AG09319 (cell line): ENCODE measurements at regions not wholly inside any gene's neighbourhood (a gene's known extent, or its start where the extent isn't known, plus 50 kb on each side); places are given as distances from the start of the nearest gene placed in this dataset.

Source experiments
- DNase-seq: peaks from one replicate; pipeline ENCODE4 v3.0.0-alpha.2; 2010; ENCODE audit warnings: low read depth; ENCODE audit errors: extremely low read depth
- CTCF ChIP-seq: IDR thresholded peaks from 2 replicates; pipeline ENCODE4 v1.5.1; 2011; ENCODE audit warnings: low read depth, mild to moderate bottlenecking, inconsistent platforms, low read length, moderate library complexity

DNA sequence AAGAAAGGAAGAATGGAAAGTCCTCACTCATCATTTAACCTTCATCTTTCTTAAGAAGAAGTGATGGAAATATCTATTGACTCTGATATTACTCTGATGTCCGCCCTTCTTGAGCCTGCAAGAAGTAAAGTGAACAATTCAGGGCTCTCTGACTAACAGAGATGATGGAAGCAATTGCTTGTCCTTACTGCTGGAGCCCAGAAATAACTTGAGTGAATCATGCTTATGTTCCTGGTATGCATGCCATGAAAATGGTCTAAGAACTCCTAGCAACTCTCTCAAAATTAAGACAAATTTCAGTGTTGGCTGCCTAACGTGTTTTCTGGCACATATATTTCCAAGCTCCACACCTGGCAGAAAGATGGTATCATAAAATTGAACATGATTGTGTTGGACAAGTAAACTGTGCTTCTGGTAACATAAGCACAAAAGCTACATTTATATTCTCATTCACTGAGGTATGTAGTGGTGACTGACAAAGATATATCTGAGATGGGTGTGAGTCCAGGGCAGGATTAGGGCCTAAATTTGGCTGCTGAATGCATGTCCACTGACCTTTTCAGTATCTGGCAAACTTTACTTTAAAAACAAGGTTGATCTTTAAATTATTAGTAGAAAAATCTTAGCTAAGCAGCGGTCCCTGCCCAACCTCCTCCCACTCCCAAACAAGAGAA lies 109.2 kb upstream of the OTUD4 start:
- no peak for TF ChIP-seq CTCF
- no peak for DNase-seq

- TF ChIP-seq CTCF, result no peak
- no peak for DNase-seq
Observed at GRCh38 chr4:145287351-145287750, 107.0 kb upstream of the OTUD4 start.

GRCh38 chr4:145285928-145286327 lies 105.5 kb upstream of the OTUD4 start:
- no peak for TF ChIP-seq CTCF
- DNase-seq, result no peak

- no peak for TF ChIP-seq CTCF
- DNase-seq, result no peak
Observed at GRCh38 chr4:145283909-145284308, 103.5 kb upstream of the OTUD4 start.

DNA sequence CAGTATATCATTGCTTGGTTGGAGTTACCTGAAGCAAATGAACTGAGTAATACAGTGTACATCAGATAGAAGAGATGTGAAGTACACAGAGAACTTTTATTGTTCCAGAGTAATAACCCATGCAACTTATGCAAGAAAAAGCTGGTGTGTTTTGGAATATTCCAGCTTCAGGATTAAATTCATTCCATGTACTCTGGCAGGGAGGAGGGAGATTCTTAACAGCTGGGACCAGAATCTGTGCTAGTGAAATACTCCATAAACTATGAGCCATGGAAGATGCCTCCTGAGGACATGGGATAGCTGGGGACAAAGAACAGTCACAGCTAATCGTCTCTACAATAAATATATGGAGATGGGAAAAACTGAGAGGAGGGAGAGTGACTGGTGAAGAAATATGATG lies 101.6 kb upstream of the OTUD4 start:
- DNase-seq, result no peak
- no peak for TF ChIP-seq CTCF

DNA sequence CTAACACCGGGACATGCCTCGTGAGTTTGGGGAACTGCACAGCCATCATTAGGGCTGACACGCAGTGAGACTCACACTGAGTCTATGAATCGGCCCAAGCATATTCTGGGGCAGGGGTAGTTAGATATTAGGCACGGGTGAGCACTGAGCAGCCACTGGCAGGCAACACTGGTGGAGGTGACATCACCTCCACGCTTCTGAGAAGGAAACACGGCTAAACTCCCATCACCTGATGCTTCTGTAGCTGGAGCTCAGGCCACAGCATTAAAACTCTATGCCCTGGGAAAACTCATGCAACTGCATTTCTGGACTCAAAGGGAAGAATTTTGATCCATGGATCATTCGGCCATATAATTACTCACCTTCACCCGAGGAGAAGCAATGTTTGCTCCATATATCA lies 100.8 kb upstream of the OTUD4 start:
- TF ChIP-seq CTCF, result no peak
- DNase-seq, result no peak

GRCh38 chr4:145280541-145280940 lies 100.2 kb upstream of the OTUD4 start:
- TF ChIP-seq CTCF, result no peak

More at GRCh38 chr4:145280541-145280940, 100.2 kb upstream of the OTUD4 start:
- no peak for DNase-seq
